ENCODE measurements at regions not wholly inside any gene's neighbourhood (a gene's known extent, or its start where the extent isn't known, plus 50 kb on each side); places are given as distances from the start of the nearest gene placed in this dataset.

- Histone ChIP-seq H3K27ac (ENCODE audit: low read depth, low read length, severe bottlenecking) (no peak overlapping the region), H3K9me3 (ENCODE audit: control insufficient read depth, low read length) (peaks cover 9% of the 10 kb centered on the region), H3K36me3 (ENCODE audit: control insufficient read depth, insufficient read depth, low read length) (no peaks in the 10 kb centered on the region), H3K4me3 (ENCODE audit: extremely low read depth, insufficient read depth, low read length, poor library complexity, severe bottlenecking) (no peak overlapping the region), H3K4me1 (ENCODE audit: control insufficient read depth, insufficient read depth, low read length, poor library complexity, severe bottlenecking) (no peaks in the 10 kb centered on the region)
- 45 to 85% methylated on average over 1 to 2 of the region's 3 CpGs for WGBS, 2 experiments (ENCODE audit: insufficient coverage in 2 of 2)
These were observed 209.8 kb downstream of the TPBG start for GRCh38 chr6:82573254-82573972.

- Histone ChIP-seq H3K4me1 (ENCODE audit: control insufficient read depth, insufficient read depth, low read length, poor library complexity, severe bottlenecking) (no peaks in the 10 kb centered on the region), H3K9me3 (ENCODE audit: control insufficient read depth, low read length) (peaks cover 9% of the 10 kb centered on the region), H3K36me3 (ENCODE audit: control insufficient read depth, insufficient read depth, low read length) (no peaks in the 10 kb centered on the region), H3K27ac (ENCODE audit: low read depth, low read length, severe bottlenecking) (no peak overlapping the region), H3K4me3 (ENCODE audit: extremely low read depth, insufficient read depth, low read length, poor library complexity, severe bottlenecking) (no peak overlapping the region)
- no CpG with 5 or more reads among the region's 1 CpG for WGBS, 2 experiments (ENCODE audit: insufficient coverage in 2 of 2)
These were observed 212.7 kb downstream of the TPBG start for GRCh38 chr6:82576284-82576683.

GRCh38 chr6:82584194-82584695 lies 220.6 kb downstream of the TPBG start:
- 83% methylated on average over 1 of the region's 6 CpGs; no CpG with 5 or more reads in 1 of the 2 experiments for WGBS, 2 experiments (ENCODE audit: insufficient coverage in 2 of 2)
- H3K9me3 ChIP-seq (ENCODE audit: control insufficient read depth, low read length) = no peaks in the 10 kb centered on the region
- no peak overlapping the region for H3K27ac ChIP-seq (ENCODE audit: low read depth, low read length, severe bottlenecking)
- H3K4me1 ChIP-seq (ENCODE audit: control insufficient read depth, insufficient read depth, low read length, poor library complexity, severe bottlenecking) = peaks cover under 1% of the 10 kb centered on the region
- no peaks in the 10 kb centered on the region for H3K36me3 ChIP-seq (ENCODE audit: control insufficient read depth, insufficient read depth, low read length)
- no peak overlapping the region for H3K4me3 ChIP-seq (ENCODE audit: extremely low read depth, insufficient read depth, low read length, poor library complexity, severe bottlenecking)

GRCh38 chr6:82584856-82585255 lies 221.2 kb downstream of the TPBG start:
- no peak overlapping the region for H3K4me3 ChIP-seq (ENCODE audit: extremely low read depth, insufficient read depth, low read length, poor library complexity, severe bottlenecking)
- no peaks in the 10 kb centered on the region for H3K36me3 ChIP-seq (ENCODE audit: control insufficient read depth, insufficient read depth, low read length)
- H3K4me1 ChIP-seq (ENCODE audit: control insufficient read depth, insufficient read depth, low read length, poor library complexity, severe bottlenecking) = peaks cover 5% of the 10 kb centered on the region
- H3K9me3 ChIP-seq (ENCODE audit: control insufficient read depth, low read length) = no peaks in the 10 kb centered on the region
- H3K27ac ChIP-seq (ENCODE audit: low read depth, low read length, severe bottlenecking) = no peak overlapping the region
- WGBS, 2 experiments (ENCODE audit: insufficient coverage in 2 of 2) = no CpG with 5 or more reads among the region's 3 CpGs

GRCh38 chr6:82588020-82588419 lies 224.4 kb downstream of the TPBG start:
- no peak overlapping the region for H3K27ac ChIP-seq (ENCODE audit: low read depth, low read length, severe bottlenecking)
- 80 to 100% methylated on average over 1 to 3 of the region's 3 CpGs for WGBS, 2 experiments (ENCODE audit: insufficient coverage in 2 of 2)
- H3K9me3 ChIP-seq (ENCODE audit: control insufficient read depth, low read length) = no peaks in the 10 kb centered on the region
- H3K4me1 ChIP-seq (ENCODE audit: control insufficient read depth, insufficient read depth, low read length, poor library complexity, severe bottlenecking) = peaks cover 9% of the 10 kb centered on the region
- no peak overlapping the region for H3K4me3 ChIP-seq (ENCODE audit: extremely low read depth, insufficient read depth, low read length, poor library complexity, severe bottlenecking)
- H3K36me3 ChIP-seq (ENCODE audit: control insufficient read depth, insufficient read depth, low read length) = no peaks in the 10 kb centered on the region

GRCh38 chr6:82588859-82589412 lies 225.3 kb downstream of the TPBG start:
- no peaks in the 10 kb centered on the region for H3K36me3 ChIP-seq (ENCODE audit: control insufficient read depth, insufficient read depth, low read length)
- 88 to 100% methylated on average over 1 of the region's 1 CpG for WGBS, 2 experiments (ENCODE audit: insufficient coverage in 2 of 2)
- H3K4me3 ChIP-seq (ENCODE audit: extremely low read depth, insufficient read depth, low read length, poor library complexity, severe bottlenecking) = no peak overlapping the region
- H3K27ac ChIP-seq (ENCODE audit: low read depth, low read length, severe bottlenecking) = no peak overlapping the region
- peaks cover 9% of the 10 kb centered on the region for H3K4me1 ChIP-seq (ENCODE audit: control insufficient read depth, insufficient read depth, low read length, poor library complexity, severe bottlenecking)
- no peaks in the 10 kb centered on the region for H3K9me3 ChIP-seq (ENCODE audit: control insufficient read depth, low read length)

GRCh38 chr6:82589509-82590206 lies 226.0 kb downstream of the TPBG start:
- 38 to 50% methylated on average over 2 to 4 of the region's 5 CpGs for WGBS, 2 experiments (ENCODE audit: insufficient coverage in 2 of 2)
- Histone ChIP-seq H3K4me3 (ENCODE audit: extremely low read depth, insufficient read depth, low read length, poor library complexity, severe bottlenecking) (no peak overlapping the region), H3K27ac (ENCODE audit: low read depth, low read length, severe bottlenecking) (peak overlapping the region; percentile 23), H3K36me3 (ENCODE audit: control insufficient read depth, insufficient read depth, low read length) (no peaks in the 10 kb centered on the region), H3K4me1 (ENCODE audit: control insufficient read depth, insufficient read depth, low read length, poor library complexity, severe bottlenecking) (peaks cover 9% of the 10 kb centered on the region), H3K9me3 (ENCODE audit: control insufficient read depth, low read length) (no peaks in the 10 kb centered on the region)

GRCh38 chr6:82597201-82597600 lies 233.6 kb downstream of the TPBG start:
- Histone ChIP-seq H3K36me3 (ENCODE audit: control insufficient read depth, insufficient read depth, low read length) (no peaks in the 10 kb centered on the region), H3K4me3 (ENCODE audit: extremely low read depth, insufficient read depth, low read length, poor library complexity, severe bottlenecking) (no peak overlapping the region), H3K9me3 (ENCODE audit: control insufficient read depth, low read length) (no peaks in the 10 kb centered on the region), H3K4me1 (ENCODE audit: control insufficient read depth, insufficient read depth, low read length, poor library complexity, severe bottlenecking) (no peaks in the 10 kb centered on the region), H3K27ac (ENCODE audit: low read depth, low read length, severe bottlenecking) (no peak overlapping the region)

- no CpG with 5 or more reads among the region's 4 CpGs for WGBS, 2 experiments (ENCODE audit: insufficient coverage in 2 of 2)
- Histone ChIP-seq H3K27ac (ENCODE audit: low read depth, low read length, severe bottlenecking) (no peak overlapping the region), H3K9me3 (ENCODE audit: control insufficient read depth, low read length) (no peaks in the 10 kb centered on the region), H3K36me3 (ENCODE audit: control insufficient read depth, insufficient read depth, low read length) (no peaks in the 10 kb centered on the region), H3K4me3 (ENCODE audit: extremely low read depth, insufficient read depth, low read length, poor library complexity, severe bottlenecking) (no peak overlapping the region), H3K4me1 (ENCODE audit: control insufficient read depth, insufficient read depth, low read length, poor library complexity, severe bottlenecking) (no peaks in the 10 kb centered on the region)
These were observed 239.2 kb downstream of the TPBG start for GRCh38 chr6:82602776-82603175.

GRCh38 chr6:82603871-82604270 lies 240.3 kb downstream of the TPBG start:
- no peaks in the 10 kb centered on the region for H3K36me3 ChIP-seq (ENCODE audit: control insufficient read depth, insufficient read depth, low read length)
- no peak overlapping the region for H3K4me3 ChIP-seq (ENCODE audit: extremely low read depth, insufficient read depth, low read length, poor library complexity, severe bottlenecking)
- no peaks in the 10 kb centered on the region for H3K4me1 ChIP-seq (ENCODE audit: control insufficient read depth, insufficient read depth, low read length, poor library complexity, severe bottlenecking)
- no peaks in the 10 kb centered on the region for H3K9me3 ChIP-seq (ENCODE audit: control insufficient read depth, low read length)
- H3K27ac ChIP-seq (ENCODE audit: low read depth, low read length, severe bottlenecking) = no peak overlapping the region
- 100% methylated on average over 1 of the region's 1 CpG; no CpG with 5 or more reads in 1 of the 2 experiments for WGBS, 2 experiments (ENCODE audit: insufficient coverage in 2 of 2)

Measured in mesodermal cell (in vitro differentiated cells).